Right cardiac atrium (tissue), 5 donors: ENCODE measurements at regions not wholly inside any gene's neighbourhood (a gene's known extent, or its start where the extent isn't known, plus 50 kb on each side); places are given as distances from the start of the nearest gene placed in this dataset.

Experiments
- ATAC-seq, 2 donors: fragments of 200-7000 bp; cut with Tn5 transposase; one replicate each; pipeline versions ENCODE4 v1.8.0 to v1.9.1; 2020; ENCODE audit warnings: moderate library complexity in 2 of 2, mild to moderate bottlenecking in 1 of 2
- DNase-seq, 3 donors: peaks; one replicate each; pipeline ENCODE4 v3.0.0-alpha.2; 2020
- H3K27ac ChIP-seq: one replicate; pipeline ENCODE4 v1.5.1; 2013; ENCODE audit warnings: mild to moderate bottlenecking, low read length, control low read depth, moderate library complexity
- H3K27me3 ChIP-seq: one replicate; pipeline ENCODE4 v1.6.1; 2013; ENCODE audit not compliant: control insufficient read depth, insufficient read depth
- H3K4me1 ChIP-seq: one replicate; pipeline ENCODE4 v1.6.1; 2013; ENCODE audit warnings: low read length; ENCODE audit not compliant: control insufficient read depth, insufficient read depth
- H3K4me3 ChIP-seq: one replicate; pipeline ENCODE4 v1.5.1; 2013; ENCODE audit warnings: low read length, control low read depth
- H3K9me3 ChIP-seq: one replicate; pipeline ENCODE4 v1.6.1; 2013; ENCODE audit warnings: low read length; ENCODE audit not compliant: control insufficient read depth
- WGBS: extraction: QIAGEN DNeasy Blood & Tissue Kit; methylation state at CpG from one replicate; pipeline ENCODE4 v1.1.7; 2013; 5-methylcytosine and 5-hydroxymethylcytosine counted together
- intact Hi-C, 4 donors: fragments of 100-400 bp; cut with DNase I; formaldehyde crosslinking; loops; one replicate each; pipeline versions ENCODE4 v1.11.0 to v1.14.0; 2022 to 2023
- donor health status: healthy with polysubstance abuse.
- donor health status: DM: no; HTN: yes; CAD: no.
- donor health status: DM: no; HTN: no; CAD: no.
- donor health status: DM: no; HTN: yes; CAD: no; lungs with severe emphysema.
- donor health status: DM: yes; HTN: yes; CAD: no.

DNA sequence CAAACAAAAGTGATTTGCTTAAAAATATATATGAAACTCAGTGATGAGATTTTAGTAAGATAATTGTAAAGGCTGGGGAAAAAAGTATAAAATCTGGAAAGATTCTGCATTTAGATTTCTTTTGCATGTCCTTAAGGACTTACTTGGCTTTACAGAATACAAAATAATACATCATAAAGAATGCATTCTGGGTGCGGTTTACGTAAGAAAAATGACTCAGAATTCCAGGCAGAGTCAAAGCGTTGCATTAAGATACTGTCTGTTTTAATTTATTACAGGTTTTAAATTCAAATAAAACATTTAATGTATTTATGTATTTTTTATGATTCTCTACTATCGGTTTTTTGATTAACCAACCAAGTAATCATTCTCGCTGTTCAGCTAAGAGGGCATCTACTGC, 178.0 kb downstream of the SH3BP4 start:
- intact Hi-C loops, result loop anchor here in 1 of 4 donors (10.0 kb wide), 1 partner anchor 615 kb away; no protein-coding TSS in a partner anchor
- WGBS, result 82% methylated on average over 5 of the region's 5 CpGs
- Histone ChIP-seq H3K27ac (no peak overlapping the region), H3K9me3 (no peaks in the 10 kb centered on the region), H3K27me3 (no peaks in the 10 kb centered on the region), H3K4me3 (no peak overlapping the region), H3K4me1 (no peaks in the 10 kb centered on the region)
- ATAC-seq (no peak), DNase-seq (no peak)

DNA sequence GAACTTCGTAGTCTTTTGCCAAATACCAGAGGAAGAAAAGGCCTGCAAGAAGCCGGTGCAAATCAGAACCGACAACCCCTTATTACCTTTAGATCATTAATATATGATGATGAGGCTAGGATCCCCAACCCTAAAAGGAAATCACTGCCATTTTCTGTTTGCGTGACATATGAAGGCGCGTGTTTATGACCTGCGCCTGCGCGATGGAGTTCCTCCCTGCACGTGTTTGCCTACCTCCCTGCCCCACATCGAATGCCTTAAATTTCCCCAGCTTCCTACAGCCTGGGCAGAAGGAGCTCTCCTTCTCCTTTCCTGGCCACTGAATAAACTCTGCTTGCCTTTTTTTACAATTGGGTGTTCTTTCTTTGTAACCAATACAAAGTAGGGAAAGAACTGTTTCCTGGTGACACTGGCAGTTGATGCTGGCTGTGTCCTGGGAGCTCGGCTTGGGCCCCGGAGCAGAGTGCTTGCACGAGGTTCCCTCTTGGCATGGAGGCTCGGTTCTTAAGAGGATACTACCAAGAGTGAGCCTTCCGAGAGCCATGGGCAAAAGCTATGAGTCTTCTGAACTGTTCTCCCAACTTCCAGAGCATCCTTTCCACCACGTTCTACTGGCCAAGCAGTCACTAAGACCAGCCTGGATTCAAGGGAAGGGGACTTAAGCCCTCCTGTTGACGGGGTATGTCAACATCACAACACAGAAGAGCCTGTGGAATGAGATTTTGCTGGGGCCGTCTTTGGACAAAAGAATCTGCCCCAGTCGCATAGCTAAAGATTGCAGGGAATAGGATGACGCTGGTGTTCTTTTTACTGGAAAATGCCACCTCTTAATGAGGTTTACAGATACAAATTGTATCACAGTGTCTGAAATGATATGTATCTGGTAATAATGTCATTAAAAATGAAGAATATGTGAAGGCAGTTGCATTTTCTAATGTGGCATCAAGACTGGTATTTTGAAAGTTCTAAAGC, 179.8 kb downstream of the SH3BP4 start:
- intact Hi-C loops, result loop anchor here in 1 of 4 donors (10.0 kb wide), 1 partner anchor 613 kb away; no protein-coding TSS in a partner anchor
- no peaks in the 10 kb centered on the region for H3K4me1 ChIP-seq
- DNase-seq (no peak), ATAC-seq (no peak)
- no peaks in the 10 kb centered on the region for H3K9me3 ChIP-seq
- no peak overlapping the region for H3K27ac ChIP-seq
- H3K4me3 ChIP-seq, result no peak overlapping the region
- no peaks in the 10 kb centered on the region for H3K27me3 ChIP-seq
- 90% methylated on average over 21 of the region's 21 CpGs for WGBS

DNA sequence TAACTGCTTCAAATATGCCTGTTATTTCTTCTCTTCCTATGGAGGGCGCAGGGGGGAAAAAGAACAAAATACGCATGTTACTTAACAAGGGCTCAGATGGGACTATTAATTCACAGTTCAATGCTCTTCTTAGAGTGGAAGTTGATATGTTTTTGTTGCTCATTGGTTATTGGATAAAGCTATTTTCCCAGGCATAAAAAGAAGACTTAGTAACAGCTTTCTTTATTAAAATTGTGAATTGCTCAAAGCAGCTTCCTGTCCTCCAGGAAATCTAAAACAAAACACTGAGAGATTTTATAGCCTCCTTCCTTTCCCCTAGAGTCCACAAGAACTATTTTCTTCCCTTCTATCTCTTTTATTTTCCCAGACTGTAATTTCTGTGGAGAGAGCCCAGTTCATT, 180.8 kb downstream of the SH3BP4 start:
- Histone ChIP-seq H3K9me3 (no peaks in the 10 kb centered on the region), H3K4me1 (no peaks in the 10 kb centered on the region), H3K27me3 (no peaks in the 10 kb centered on the region), H3K27ac (no peak overlapping the region), H3K4me3 (no peak overlapping the region)
- WGBS, result 93% methylated on average over 2 of the region's 2 CpGs
- intact Hi-C loops, result loop anchor here in 1 of 4 donors (10.0 kb wide), 1 partner anchor 612 kb away; no protein-coding TSS in a partner anchor
- DNase-seq (no peak), ATAC-seq (no peak)

DNA sequence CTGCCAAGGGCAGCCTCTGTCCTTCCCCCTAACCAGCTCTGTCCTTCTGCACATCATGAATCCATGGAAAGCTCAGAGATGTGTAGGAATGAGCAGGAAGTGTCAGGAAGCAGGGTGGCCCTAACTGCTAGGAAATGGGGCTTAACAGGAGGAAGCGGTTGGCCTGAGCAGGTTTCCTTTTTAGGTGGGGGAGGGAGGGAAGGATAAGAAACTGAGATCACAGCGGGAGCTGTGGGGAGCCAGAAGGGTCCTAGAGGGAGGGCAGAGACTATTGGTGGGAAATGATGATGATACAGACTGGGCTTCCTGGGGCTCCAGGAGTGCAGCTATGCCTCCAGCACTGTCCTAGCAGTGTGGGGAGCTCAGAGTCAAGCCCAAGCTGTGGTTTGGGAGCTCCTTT, 182.0 kb downstream of the SH3BP4 start:
- intact Hi-C loops, result loop anchor here in 2 of 4 donors (2.0 to 10.0 kb wide), 2 partner anchors 461 to 611 kb away; no protein-coding TSS in a partner anchor
- no peaks in the 10 kb centered on the region for H3K4me1 ChIP-seq
- no peaks in the 10 kb centered on the region for H3K9me3 ChIP-seq
- DNase-seq (no peak), ATAC-seq (no peak)
- 54% methylated on average over 2 of the region's 2 CpGs for WGBS
- H3K4me3 ChIP-seq, result no peak overlapping the region
- no peak overlapping the region for H3K27ac ChIP-seq
- H3K27me3 ChIP-seq, result no peaks in the 10 kb centered on the region

- H3K9me3 ChIP-seq, result no peaks in the 10 kb centered on the region
- WGBS, result 89% methylated on average over 3 of the region's 3 CpGs
- H3K27me3 ChIP-seq, result no peaks in the 10 kb centered on the region
- H3K4me1 ChIP-seq, result no peaks in the 10 kb centered on the region
- H3K4me3 ChIP-seq, result no peak overlapping the region
- no peak overlapping the region for H3K27ac ChIP-seq
- no peak for DNase-seq
- ATAC-seq, result no peak
- intact Hi-C loops, result loop anchor here in 2 of 4 donors (2.0 to 10.0 kb wide), 2 partner anchors 460 to 610 kb away; no protein-coding TSS in a partner anchor
Observed at GRCh38 chr2:235134420-235134819, 182.6 kb downstream of the SH3BP4 start.

GRCh38 chr2:235135195-235135965, 183.6 kb downstream of the SH3BP4 start:
- 91% methylated on average over 4 of the region's 4 CpGs for WGBS
- ATAC-seq, result no peak
- intact Hi-C loops, result loop anchor here (2.0 to 10.0 kb wide), 6 partner anchors 457 to 612 kb away; no protein-coding TSS in a partner anchor
- H3K4me3 ChIP-seq, result no peak overlapping the region
- no peak for DNase-seq
- H3K4me1 ChIP-seq, result no peaks in the 10 kb centered on the region
- no peaks in the 10 kb centered on the region for H3K27me3 ChIP-seq
- H3K27ac ChIP-seq, result no peak overlapping the region
- H3K9me3 ChIP-seq, result no peaks in the 10 kb centered on the region

DNA sequence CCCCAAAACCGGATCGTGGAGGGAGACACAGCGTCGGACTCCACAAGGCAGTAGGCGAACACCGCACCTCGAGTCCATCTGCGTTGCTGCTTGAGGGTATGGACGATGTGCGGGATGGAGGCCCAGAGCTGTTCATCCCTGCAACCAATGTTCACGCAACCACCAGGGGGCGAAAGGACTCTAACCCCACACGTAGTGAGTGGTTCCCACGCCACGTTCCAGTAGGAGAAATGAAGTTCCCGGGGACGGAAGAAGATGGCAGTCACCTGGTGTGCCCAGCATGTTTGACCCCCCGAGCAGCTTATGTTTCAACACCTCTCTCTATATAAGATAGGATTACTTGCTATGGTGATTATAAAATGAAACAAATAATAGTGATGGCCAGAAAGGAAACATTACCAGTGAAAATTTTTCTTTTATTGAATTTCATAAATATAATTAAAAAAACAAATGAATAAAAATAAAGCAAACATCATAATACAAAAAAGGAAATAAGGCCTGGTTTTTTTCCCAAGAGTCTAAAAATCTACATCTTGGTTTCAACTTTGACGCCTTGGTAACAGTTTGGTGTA, 184.3 kb downstream of the SH3BP4 start:
- no peak overlapping the region for H3K4me3 ChIP-seq
- ATAC-seq, result peak; percentile 82 to 89
- 38% methylated on average over 19 of the region's 19 CpGs for WGBS

GRCh38 chr2:235138339-235138738, 186.5 kb downstream of the SH3BP4 start:
- ATAC-seq (no peak), DNase-seq (no peak)
- Histone ChIP-seq H3K9me3 (no peaks in the 10 kb centered on the region), H3K27ac (no peak overlapping the region), H3K4me3 (no peak overlapping the region), H3K27me3 (no peaks in the 10 kb centered on the region), H3K4me1 (no peaks in the 10 kb centered on the region)
- intact Hi-C loops, result loop anchor here (5.0 to 10.0 kb wide), 5 partner anchors 454 to 609 kb away; no protein-coding TSS in a partner anchor
- WGBS, result 93% methylated on average over 10 of the region's 10 CpGs

More for the DNA sequence above, 184.3 kb downstream of the SH3BP4 start:
- peak; percentile 88 to 93 (median 88) for DNase-seq
- intact Hi-C loops, result loop anchor here (2.0 to 10.0 kb wide), 6 partner anchors 456 to 611 kb away; no protein-coding TSS in a partner anchor
- Histone ChIP-seq H3K27me3 (no peaks in the 10 kb centered on the region), H3K27ac (no peak overlapping the region), H3K9me3 (no peaks in the 10 kb centered on the region), H3K4me1 (no peaks in the 10 kb centered on the region)

DNA sequence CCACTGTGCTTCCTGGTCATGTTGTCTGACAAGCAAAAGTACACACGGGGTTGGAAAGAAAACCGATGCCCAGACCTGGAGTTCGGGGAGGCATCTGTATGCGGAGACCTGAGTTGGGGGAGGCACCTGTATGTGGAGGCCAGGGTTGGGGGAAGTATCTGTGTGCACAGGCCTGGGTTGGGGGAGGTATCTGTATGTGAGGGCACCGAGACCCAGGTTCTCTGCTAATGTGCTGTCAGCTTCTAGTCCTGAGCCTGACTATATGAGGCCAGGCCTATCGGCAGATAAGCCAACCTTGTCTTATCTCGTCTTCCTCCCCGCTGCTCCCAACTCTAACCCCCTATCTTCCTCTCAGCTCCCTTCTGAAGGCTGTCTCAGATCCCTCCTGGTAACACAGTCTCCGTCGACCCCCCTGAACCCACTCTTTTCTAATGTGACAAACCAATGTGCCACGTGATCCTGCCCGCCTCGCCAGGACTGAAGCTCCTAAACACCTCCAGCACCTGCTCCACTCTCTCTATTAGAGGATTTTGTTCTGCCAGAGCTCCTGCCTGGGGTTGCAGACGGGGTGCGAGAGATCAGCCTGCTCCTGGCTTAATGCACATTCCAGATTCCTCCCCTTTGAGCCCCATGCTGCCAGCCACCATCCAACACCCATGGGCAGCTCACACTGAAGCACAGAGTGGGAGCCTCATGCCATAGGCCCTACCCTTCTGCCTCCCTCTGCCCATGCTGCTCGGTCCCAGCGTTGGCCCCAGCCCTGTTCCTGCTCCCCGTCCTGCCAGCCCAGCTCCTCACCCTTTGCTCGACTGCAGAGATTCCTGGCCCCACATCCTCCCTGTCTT, 188.4 kb downstream of the SH3BP4 start:
- Histone ChIP-seq H3K27me3 (no peaks in the 10 kb centered on the region), H3K4me1 (no peaks in the 10 kb centered on the region), H3K4me3 (no peak overlapping the region), H3K9me3 (no peaks in the 10 kb centered on the region), H3K27ac (no peak overlapping the region)
- intact Hi-C loops, result loop anchor here (5.0 to 10.0 kb wide), 5 partner anchors 452 to 607 kb away; no protein-coding TSS in a partner anchor
- WGBS, result 87% methylated on average over 19 of the region's 19 CpGs
- no peak for DNase-seq
- no peak for ATAC-seq

- no peaks in the 10 kb centered on the region for H3K4me1 ChIP-seq
- DNase-seq, result no peak
- 96% methylated on average over 5 of the region's 5 CpGs for WGBS
- no peaks in the 10 kb centered on the region for H3K27me3 ChIP-seq
- intact Hi-C loops, result no loop called here
- H3K4me3 ChIP-seq, result no peak overlapping the region
- no peaks in the 10 kb centered on the region for H3K9me3 ChIP-seq
- ATAC-seq, result no peak
- no peak overlapping the region for H3K27ac ChIP-seq
Observed at GRCh38 chr2:235140801-235141081, 188.9 kb downstream of the SH3BP4 start.
